ENCODE measurements at regions not wholly inside any gene's neighbourhood (a gene's known extent, or its start where the extent isn't known, plus 50 kb on each side); places are given as distances from the start of the nearest gene placed in this dataset.
A peak's percentile ranks its signal among the peaks of the same experiment; 100 is the strongest.

DNA sequence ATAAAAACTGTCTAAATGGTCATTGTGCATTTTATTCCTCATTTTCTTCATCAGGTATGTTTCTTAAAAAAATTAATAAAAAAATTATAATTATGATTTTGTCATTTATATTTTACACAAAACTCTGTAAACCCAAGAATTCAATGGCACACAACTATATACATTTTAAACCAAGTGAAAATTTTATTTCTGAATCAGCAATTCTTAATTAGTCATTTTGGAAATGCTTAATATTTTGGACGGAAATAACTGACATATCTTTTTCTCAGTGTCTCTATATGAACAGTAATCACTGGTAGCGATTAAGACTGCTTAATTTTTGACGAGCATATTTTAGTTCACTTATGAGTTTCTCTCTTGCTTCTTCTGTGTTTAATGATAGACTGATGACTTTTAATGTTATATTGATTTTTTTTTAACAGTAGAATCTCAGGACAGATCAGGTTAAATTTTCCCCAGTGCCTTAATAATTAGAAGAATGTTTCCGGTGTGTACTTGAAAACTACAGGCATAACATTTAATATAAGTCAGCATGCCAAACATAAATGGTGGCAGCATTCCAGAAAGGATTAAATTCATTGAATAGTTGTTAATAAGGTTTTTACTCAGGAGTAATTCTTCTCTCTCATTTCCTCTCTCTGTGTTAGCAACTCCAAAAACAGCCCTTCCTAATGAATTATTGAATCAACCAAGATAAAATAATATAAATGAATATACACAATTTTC lies 644.7 kb upstream of the CDH6 start:
- Histone ChIP-seq H3K27ac (no peak overlapping the region), H3K4me3 (no peak overlapping the region), H3K36me3 (no peaks in the 10 kb centered on the region), H3K9me3 (ENCODE audit: low read depth) (no peaks in the 10 kb centered on the region), H3K27me3 (peaks cover 14% of the 10 kb centered on the region), H3K4me1 (ENCODE audit: low read depth) (no peaks in the 10 kb centered on the region)
- DNase-seq (ENCODE audit: low read depth in 1 of 2, low spot score in 1 of 2): no peak
- TF ChIP-seq, protein P1, sequence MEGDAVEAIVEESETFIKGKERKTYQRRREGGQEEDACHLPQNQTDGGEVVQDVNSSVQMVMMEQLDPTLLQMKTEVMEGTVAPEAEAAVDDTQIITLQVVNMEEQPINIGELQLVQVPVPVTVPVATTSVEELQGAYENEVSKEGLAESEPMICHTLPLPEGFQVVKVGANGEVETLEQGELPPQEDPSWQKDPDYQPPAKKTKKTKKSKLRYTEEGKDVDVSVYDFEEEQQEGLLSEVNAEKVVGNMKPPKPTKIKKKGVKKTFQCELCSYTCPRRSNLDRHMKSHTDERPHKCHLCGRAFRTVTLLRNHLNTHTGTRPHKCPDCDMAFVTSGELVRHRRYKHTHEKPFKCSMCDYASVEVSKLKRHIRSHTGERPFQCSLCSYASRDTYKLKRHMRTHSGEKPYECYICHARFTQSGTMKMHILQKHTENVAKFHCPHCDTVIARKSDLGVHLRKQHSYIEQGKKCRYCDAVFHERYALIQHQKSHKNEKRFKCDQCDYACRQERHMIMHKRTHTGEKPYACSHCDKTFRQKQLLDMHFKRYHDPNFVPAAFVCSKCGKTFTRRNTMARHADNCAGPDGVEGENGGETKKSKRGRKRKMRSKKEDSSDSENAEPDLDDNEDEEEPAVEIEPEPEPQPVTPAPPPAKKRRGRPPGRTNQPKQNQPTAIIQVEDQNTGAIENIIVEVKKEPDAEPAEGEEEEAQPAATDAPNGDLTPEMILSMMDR (IDR thresholded peaks at IDR 0.05; ENCODE audit: low read depth, low read length): no peak

DNA sequence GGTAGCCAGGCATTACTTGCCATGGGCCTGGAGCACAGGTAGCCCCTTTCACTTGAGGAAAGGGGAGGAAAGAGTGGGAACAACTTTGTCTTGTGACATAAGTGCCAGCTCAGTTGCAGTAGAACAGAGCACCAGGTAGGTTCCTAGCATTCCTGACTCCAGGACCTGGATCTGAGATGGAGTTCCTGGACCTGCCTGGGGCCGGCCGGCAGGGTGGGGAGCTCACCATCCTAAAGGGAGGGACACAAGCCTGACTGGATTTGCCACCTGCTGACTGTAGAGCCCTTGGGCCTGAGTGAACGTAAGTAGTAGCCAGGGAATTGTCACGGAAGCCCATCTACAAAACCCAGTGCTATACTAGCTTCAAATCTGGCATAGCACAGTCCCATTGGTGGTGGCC lies 653.3 kb upstream of the CDH6 start:
- TF ChIP-seq, protein P1 (IDR thresholded peaks at IDR 0.05; ENCODE audit: low read depth, low read length): no peak
- no peak for DNase-seq (ENCODE audit: low read depth in 1 of 2, low spot score in 1 of 2)
- peaks cover 5% of the 10 kb centered on the region for H3K27me3 ChIP-seq
- no peaks in the 10 kb centered on the region for H3K36me3 ChIP-seq
- H3K4me3 ChIP-seq: no peak overlapping the region
- H3K9me3 ChIP-seq (ENCODE audit: low read depth): no peaks in the 10 kb centered on the region
- no peaks in the 10 kb centered on the region for H3K4me1 ChIP-seq (ENCODE audit: low read depth)
- H3K27ac ChIP-seq: no peak overlapping the region

DNA sequence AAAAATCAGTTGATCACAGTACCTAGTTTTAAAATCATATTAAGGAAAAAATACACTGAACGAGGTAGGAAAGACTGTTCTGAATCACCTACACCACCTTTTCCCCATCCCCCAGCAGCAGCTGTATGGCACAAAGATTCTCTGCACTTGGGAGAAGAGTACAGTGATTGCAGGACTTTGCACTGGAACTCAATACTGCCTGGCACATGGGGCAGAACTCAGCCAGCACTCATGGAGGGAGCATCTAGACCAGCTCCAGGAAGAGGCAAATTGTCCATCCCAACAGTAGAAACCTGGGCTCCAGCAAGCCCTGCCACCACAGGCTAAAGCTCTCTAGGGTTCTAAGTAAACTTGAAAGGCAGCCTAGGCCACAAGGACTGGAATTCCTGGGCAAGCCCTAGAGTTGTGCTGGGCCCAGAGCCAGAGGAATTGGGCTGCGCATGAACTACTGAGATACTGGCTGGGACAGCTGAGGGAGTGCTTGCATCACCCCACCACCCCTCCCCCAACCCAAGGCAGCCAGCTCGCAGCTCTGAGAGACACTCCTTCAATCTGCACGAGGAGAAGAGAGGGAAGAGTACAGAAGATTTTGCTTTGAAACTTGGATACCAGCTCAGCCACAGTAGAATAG lies 654.4 kb upstream of the CDH6 start:
- TF ChIP-seq, protein P1 (IDR thresholded peaks at IDR 0.05; ENCODE audit: low read depth, low read length): no peak
- peak in 1 of 2 donors; percentile 13 for DNase-seq (ENCODE audit: low read depth in 1 of 2, low spot score in 1 of 2)
- H3K4me1 ChIP-seq (ENCODE audit: low read depth): no peaks in the 10 kb centered on the region

DNA sequence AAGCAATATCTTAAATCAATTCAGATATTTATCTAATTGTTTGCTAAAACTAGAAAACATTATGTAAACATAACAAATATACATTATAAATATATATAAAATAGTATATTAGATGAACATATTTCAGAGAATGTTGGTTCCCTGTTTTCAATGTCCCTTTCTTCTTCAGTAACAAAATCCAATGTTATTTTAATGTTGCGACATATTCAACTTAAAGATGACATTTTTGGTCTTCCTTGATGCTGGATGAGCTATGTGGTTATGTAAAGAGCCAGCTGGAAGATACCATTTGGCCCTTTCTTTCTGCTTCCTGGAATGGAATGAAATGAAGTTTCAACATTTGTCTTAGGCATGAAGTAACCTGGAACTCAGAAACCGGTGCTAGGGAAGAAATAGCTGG lies 668.1 kb upstream of the CDH6 start:
- TF ChIP-seq, protein P1 (IDR thresholded peaks at IDR 0.05; ENCODE audit: low read depth, low read length): no peak

More for the DNA sequence above, 654.4 kb upstream of the CDH6 start:
- Histone ChIP-seq H3K36me3 (no peaks in the 10 kb centered on the region), H3K27ac (no peak overlapping the region), H3K27me3 (peaks cover 1% of the 10 kb centered on the region), H3K9me3 (ENCODE audit: low read depth) (no peaks in the 10 kb centered on the region), H3K4me3 (no peak overlapping the region)

DNA sequence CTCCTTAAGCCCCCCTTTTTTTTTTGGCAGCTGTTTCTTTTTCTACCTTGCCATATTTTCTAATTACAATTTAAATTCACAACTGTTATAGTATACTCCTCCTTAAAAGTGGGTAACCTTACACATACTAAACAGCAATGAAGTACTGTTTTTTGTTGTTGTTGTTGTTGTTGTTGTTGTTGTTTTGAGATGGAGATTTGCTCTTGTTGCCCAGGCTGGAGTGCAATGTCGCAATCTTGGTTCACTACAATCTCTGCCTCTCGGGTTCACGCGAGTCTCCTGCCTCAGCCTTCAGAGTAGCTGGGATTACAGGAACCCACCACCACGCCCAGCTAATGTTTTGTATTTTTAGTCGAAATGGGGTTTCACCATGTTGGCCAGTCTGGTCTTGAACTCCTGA lies 669.1 kb upstream of the CDH6 start:
- no peak overlapping the region for H3K4me3 ChIP-seq
- no peak overlapping the region for H3K27ac ChIP-seq
- no peak for DNase-seq (ENCODE audit: low read depth in 1 of 2, low spot score in 1 of 2)
- H3K27me3 ChIP-seq: no peaks in the 10 kb centered on the region
- H3K4me1 ChIP-seq (ENCODE audit: low read depth): no peaks in the 10 kb centered on the region
- no peaks in the 10 kb centered on the region for H3K36me3 ChIP-seq
- TF ChIP-seq, protein P1 (IDR thresholded peaks at IDR 0.05; ENCODE audit: low read depth, low read length): no peak
- H3K9me3 ChIP-seq (ENCODE audit: low read depth): no peaks in the 10 kb centered on the region

More for the DNA sequence above, 668.1 kb upstream of the CDH6 start:
- Histone ChIP-seq H3K9me3 (ENCODE audit: low read depth) (no peaks in the 10 kb centered on the region), H3K36me3 (no peaks in the 10 kb centered on the region), H3K27me3 (no peaks in the 10 kb centered on the region), H3K4me3 (no peak overlapping the region), H3K27ac (no peak overlapping the region), H3K4me1 (ENCODE audit: low read depth) (no peaks in the 10 kb centered on the region)
- no peak for DNase-seq (ENCODE audit: low read depth in 1 of 2, low spot score in 1 of 2)

Data from cardiac muscle cell (in vitro differentiated cells and primary cell).